ENCODE measurements at regions not wholly inside any gene's neighbourhood (a gene's known extent, or its start where the extent isn't known, plus 50 kb on each side); places are given as distances from the start of the nearest gene placed in this dataset.
A peak's percentile ranks its signal among the peaks of the same experiment; 100 is the strongest.

DNA sequence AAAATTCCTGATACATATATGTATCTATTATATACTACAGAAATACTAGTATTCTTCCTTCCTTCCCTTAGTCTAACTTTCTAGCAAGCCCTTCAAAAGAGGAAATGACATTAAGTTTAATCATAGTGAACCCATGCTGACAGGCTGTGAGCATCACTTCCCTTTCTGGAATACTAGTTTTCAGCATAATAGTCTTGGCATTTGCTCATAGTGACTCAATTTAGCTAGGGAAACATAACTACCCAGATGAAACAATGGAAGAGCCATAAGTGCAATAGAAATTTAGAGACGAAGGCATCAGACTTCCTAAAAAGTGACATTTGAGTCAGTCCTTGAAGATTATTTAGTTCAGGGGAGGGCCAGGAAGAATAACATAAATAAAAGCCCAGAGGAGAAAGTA, 184.5 kb upstream of the CRY1 start:
- no peak for DNase-seq (ENCODE audit: low read depth in 2 of 2)

DNA sequence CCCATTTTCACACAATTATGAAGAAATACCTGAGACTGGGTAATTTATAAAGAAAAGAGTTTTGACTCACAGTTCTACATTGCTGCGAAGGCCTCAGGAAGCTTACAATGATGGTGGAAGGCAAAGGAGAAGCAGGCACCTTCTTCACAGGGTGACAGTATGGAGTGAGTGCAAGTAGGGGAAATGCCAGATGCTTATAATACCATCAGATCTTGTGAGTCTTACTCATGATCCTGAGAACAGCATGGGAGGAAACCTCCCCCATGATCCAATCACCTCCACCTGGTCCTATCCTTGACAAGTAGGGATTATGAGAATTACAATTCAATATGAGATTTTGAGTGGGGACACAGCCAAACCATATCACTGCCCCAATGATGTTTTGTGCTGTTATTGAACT, 189.3 kb upstream of the CRY1 start:
- DNase-seq (ENCODE audit: low read depth in 2 of 2) = no peak

DNA sequence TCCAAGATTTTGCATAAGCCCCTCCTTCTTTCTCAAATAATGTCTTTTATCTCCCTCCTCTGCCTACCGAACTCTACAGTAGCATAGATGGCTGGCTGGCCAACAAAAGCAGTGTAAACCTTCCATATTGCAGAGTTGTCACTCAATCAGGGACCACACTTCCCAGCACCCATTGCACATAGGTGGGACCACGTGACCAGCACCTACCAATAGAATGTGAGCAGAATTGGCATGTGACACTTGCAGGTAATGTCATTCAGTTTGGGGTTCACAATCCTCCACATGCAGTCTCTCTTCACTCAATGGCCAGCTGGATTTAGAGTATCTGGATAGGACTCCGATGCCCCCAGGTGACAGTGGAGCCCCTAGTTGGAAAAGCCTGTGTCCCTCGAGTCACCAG, 190.3 kb upstream of the CRY1 start:
- DNase-seq (ENCODE audit: low read depth in 2 of 2) = no peak

DNA sequence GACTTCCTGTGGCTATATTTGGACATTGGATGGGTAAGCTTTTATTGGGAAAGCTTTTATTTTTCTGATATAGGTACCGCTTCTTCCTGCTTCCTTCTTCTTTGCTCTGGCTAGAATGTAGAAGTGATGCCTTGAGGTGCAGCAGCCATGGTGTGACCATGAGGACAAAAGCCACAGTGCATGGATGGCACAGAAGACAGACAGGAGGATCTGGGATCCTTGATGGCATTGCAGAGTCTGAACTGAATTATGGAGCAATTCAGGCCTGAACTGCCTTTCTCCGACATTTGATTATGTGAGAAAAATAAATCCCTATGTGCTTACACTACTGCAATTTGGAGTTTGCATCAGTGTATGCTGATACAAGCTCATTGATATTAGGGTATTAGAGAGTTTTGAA, 191.3 kb upstream of the CRY1 start:
- no peak for DNase-seq (ENCODE audit: low read depth in 2 of 2)

DNA sequence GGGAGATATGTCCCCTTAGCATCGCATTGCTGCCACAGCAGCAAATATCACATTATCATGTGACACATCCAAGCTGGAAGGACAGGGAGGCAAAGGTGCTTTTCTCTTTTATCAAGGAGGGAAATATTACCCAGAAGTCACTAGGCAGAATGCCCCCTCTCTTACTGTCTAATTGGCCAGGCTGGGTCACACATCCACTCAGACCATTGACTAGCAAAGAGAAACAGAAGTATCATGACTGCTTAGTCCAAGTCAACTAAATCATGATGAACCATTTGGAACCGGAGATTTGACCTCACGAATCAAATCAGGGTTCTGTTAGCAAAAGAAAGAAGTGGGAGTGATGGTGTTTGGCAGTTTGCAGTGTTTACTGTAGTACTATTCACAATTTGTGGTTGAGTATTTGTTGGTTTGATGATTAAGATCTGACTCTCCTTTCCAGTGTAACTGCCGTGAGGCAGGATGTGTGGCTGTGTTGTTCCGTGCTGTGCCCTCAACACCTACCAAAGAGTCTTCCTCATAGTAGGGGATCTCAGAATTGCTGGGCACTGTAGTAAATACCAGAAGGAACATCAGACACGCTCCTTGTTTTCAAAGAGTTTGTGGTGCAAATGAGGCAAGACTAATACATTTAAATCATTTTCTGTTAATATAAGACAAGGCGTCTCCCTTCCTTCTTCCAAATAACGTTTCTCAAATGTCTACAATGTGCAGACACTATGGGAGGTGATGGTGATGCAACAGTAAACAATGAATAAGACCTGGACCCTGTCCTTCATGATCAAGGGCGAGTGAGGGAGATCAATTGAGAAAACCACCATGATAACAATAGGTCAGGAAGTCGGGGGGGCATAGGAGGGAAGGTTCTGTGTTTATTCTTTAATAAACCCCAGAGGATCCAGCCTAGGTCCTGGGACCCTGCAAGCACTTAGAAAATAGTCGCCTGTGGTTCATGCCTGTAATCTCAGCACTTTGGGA, 194.4 kb upstream of the CRY1 start:
- peak in 1 of 2 donors; percentile 17 for DNase-seq (ENCODE audit: low read depth in 2 of 2)

DNA sequence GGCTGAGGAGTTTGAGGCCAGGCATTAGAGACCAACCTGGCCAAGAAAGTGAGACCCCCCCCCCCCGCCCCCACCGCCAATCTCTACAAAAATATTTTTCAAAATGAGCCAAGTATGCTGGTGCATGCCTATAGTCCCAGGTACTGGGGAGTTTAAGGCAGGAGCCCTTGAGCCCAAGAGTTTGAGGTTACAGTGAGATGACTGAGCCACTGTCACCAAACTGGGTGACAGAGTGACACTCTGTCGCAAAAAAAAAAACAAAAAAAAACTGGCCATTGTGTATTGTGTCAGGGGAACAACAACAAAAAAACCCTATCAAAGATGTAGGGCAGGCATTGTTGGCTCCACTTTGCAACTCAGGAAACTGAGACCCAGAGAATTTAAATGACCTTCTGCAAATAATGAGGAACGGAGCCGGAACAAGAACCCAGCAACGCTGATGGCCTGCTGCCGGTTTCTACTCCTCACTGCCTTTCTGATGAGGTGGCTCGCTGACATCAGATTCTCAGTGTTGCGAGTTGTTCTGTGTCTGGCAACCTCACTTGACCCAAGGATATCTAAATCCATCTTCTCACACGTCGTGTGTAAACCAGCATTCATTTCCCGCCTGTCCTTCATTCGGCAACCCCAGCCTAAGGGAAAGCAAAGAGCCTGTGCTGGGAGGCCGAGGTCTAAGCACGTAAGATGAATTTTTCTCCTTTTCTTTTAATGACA, 195.2 kb upstream of the CRY1 start:
- no peak for DNase-seq (ENCODE audit: low read depth in 2 of 2)

DNA sequence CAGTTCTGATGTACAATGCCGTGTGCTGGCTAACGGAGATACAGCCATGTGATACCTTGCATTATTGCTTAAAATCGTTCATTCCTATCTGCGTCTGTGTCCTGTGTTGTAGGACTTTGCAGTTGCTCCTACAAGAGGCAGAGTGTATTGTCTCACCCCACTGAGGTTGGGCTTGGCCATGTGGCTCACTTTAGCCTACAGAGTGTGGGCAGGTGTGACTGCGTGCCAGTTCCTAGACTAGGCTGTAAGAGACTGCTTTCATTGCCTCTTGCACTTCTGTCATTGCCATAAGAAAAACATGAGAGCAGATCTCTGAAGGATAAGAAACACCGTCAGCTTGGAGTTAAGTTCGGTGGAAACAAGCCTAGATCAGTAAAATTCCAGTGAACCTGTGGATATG, 197.7 kb upstream of the CRY1 start:
- DNase-seq (ENCODE audit: low read depth in 2 of 2) = no peak

DNA sequence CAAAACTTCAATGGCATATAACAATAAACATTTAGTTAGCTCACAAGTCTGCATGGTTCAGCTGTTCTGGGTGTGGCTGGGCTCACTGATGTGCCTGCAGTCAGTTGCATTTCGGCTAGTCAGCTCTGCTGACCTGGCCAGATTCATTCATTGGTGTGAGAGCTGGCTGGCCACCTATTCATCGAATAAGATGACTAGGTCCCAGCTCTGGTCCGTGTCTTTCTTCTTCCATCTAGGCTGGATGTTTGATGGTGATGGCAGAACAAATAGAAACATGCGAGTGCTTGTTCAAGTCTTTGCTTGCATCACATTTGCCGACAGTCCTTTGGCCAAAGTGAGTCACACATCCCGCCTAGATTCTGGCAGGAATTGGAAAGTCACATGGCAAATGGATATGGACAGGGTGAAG, 203.3 kb upstream of the CRY1 start:
- no peak for DNase-seq (ENCODE audit: low read depth in 2 of 2)

DNA sequence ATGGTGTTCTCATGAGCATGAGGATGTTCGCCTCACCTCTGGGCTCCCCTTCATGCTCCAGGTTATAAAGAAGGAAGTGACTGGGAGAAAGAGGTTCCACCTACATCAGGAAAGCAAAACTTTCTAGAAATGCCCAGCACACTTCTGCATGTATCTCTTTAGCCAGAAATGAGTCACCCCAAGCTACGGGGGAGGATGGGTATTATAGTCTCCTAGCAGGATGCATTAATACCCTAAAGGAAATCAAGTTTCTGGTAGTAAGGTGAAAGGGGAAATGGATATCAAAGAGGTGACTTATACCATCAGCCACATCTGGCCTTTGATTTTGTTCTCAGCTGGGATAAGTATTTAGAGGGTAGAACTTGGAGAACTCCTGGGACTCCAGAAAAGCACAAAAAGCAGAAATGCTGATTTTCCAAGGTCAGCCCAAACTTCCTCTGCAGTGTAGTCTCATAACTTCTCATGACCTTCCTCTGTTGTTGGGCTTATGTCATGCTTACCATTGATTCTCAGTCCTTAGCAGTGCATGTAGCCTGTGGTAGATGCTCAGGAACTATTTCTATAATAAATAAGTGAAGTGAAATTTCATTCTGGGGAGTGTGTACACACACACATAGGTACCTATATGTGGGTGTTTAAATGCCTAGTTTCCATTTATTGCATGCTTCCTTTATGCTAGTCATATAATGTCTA, 209.4 kb upstream of the CRY1 start:
- no peak for DNase-seq (ENCODE audit: low read depth in 2 of 2)

DNA sequence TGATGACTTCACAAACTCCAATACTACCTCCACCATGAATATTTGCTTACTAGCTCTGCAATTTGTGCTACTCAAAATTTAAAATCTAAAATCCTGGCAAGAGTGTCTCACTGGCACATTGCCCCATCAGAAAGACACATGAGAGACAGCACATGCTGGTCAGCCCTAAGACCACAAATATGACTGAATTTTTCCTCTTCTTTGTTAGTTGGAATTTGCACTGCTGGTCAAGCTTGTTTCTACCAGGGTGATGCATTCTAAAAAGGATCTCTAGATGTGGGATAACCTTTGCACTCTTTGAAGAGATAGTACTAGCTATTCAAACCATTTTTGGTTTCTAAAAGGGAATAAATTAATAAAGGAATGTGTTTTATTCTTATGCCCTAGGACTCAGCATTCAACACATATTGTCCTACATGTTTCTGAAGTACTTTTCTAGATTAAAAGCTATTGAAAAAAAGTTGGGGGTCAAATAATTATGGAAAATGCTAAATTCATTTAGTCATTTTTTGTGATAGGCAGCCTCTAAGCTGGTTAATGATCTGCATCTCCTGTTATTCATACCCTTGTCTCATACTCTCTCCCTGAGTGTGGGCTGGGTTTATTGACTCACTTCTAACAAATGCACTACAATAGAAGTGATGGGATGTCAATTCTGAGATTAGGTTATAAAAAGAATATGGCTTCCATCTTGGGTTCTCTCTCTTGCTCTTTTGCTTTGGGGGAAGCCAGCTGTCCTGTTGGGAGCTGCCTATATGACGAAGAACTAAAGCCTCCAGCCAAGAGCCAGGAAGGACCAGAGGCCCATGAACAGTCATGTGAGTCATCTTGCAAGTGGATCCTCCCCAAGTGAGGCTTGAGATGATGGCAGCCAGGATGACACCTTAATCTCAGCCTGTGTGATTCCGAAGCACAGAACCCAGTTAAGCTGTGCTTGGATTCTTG, 211.5 kb upstream of the CRY1 start:
- DNase-seq (ENCODE audit: low read depth in 2 of 2) = no peak

DNA sequence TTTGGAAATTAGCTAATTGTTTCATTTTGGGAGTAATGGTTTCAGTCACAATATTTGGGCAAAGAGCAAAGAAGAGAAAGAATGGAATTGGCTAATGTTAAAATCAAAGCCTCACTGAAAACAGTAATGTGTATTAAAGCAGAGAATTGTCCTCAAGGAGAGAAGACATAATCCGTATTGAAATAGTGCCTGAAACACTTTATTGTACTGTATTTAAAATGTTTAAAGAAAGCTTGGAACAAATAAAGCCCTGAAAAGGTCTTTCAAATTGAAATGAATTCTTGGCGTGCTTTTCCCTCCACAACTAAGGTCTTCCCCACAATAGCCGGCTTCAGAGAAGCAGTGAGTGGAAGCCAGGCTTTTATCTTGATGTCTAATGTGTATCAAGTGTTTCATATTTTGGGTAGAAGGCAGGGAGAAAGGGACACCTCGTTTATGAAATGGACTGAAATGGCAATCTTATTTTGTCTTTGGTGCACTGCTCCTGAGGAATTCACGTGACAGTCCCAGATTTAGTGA, 212.9 kb upstream of the CRY1 start:
- DNase-seq (ENCODE audit: low read depth in 2 of 2) = no peak

DNA sequence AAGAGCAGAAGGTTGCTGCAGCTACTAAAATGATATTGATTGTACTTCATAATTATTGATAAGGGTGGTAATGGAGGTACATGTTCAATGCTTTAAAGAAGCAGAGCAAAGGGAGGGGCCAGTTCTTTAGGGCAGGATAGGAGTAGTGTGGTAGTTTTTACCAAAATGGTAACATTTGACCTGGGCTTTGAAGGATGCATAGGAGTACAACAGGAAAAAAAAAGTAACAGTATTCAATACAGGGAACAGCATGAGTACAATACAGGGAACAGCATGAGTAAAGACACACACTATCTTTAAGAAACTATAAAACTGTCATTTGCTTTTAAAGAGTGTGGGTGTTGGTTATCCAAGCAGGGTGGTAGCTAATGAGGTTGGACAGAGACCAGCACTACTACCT, 215.0 kb upstream of the CRY1 start:
- DNase-seq (ENCODE audit: low read depth in 2 of 2) = no peak

DNA sequence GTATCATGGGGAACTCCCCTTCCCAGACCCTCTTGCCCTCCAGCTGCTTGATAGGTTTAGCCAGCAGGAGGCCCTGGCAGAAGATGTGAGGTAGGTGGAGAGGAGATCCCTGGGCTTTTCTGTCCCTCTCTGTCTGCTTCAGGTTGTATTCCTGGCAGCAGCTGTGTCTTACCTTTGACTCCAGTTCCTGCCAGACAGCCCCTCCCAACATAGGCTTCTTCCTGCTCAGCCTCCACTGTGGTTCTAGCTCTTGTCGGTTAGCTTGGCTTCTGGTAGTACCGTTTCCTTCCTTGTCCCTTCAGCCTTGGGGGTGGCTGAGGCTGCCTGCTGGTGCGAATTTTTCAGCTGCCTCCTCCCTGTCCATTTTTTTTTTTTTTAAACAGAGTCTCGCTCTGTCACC, 215.7 kb upstream of the CRY1 start:
- no peak for DNase-seq (ENCODE audit: low read depth in 2 of 2)

DNA sequence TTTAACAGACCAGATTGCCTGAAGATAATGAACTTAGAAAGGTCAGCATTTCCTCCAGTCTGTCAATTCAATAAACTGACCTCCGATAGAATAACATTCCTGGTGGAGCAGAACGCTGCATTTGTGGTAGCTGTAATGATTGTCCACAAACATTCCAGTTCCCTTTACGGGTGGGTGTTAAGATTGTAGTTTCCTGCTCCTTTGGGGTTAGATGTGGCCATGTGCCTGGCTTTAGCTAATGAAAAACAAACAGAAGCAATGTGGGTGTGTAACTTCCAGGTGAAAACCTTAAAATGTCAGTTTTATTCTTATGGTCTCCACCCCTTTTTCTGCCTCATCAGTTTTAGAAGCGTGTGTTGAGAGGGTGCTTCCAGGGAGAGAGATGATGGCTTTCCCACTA, 217.3 kb upstream of the CRY1 start:
- DNase-seq (ENCODE audit: low read depth in 2 of 2) = no peak

DNA sequence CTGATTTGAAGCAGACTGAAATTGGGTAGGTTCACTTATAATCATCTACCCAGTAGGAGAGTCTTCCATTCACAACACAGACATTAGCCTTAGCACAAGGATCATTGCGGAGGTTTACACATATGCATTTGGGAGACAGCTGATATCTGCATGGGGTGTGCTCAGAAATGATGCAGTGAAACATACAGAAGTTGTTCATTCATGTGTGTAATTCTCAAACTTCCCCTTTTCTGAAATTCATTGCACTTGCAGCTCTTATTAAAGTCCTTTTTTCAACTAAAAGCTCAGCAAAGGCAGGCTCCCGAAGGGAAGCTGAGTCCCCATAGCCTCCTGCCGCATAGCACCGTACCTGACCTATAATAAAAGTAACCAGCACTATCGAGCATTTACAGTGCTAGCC, 218.3 kb upstream of the CRY1 start:
- no peak for DNase-seq (ENCODE audit: low read depth in 2 of 2)

DNA sequence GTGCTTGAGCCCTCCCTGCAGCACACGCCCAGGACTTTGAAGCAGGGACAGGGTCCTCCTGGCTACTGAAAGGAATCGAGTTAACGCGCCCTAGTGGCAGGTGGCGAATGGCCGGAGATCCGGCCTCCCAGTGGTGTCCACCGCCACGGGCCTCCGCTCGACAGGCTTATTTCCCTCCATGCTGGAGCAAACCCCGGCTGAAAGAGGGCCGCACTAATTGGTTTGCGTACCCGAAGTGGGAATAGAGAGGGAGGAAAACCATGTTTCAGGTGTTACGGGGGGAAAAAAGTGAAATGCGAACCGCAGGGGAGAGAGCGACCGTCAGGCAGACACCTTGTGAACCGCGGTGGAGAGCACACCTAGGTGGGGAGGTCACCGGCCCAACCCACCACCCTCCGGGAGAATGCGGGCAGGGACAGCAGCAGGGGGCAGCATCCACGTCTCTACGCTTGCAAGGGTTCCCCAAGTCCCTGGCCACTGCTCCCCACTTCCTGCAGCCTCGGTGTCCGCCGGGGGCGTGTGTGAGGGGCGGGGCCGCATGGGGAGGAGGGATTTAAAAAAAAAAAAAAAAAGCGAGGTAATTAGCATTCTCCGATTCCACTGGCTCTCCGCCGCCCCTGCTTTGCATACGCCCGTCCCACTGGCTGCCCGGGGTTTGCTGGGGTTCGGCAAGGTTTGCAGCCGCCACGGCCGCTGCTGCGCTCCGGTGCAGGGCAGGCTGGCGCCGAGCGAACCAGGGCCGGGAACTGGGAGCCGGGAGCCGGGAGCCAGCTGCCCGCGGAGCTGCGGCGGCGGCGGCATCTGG, 224.6 kb upstream of the CRY1 start:
- peak; percentile 79 to 82 for DNase-seq (ENCODE audit: low read depth in 2 of 2)

DNA sequence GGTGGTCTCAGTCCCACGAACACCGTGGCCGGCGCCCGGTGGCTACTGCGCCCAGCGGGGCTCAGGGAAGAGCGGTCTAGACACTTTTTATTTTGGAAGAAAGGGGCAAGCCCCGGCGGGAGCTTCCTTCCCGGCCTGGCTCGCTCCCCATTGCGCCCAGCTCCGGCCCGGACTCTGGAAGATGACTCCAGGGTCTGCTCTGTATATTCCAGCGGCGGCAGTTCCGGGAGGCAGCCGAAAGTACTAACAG, 225.1 kb upstream of the CRY1 start:
- no peak for DNase-seq (ENCODE audit: low read depth in 2 of 2)

DNA sequence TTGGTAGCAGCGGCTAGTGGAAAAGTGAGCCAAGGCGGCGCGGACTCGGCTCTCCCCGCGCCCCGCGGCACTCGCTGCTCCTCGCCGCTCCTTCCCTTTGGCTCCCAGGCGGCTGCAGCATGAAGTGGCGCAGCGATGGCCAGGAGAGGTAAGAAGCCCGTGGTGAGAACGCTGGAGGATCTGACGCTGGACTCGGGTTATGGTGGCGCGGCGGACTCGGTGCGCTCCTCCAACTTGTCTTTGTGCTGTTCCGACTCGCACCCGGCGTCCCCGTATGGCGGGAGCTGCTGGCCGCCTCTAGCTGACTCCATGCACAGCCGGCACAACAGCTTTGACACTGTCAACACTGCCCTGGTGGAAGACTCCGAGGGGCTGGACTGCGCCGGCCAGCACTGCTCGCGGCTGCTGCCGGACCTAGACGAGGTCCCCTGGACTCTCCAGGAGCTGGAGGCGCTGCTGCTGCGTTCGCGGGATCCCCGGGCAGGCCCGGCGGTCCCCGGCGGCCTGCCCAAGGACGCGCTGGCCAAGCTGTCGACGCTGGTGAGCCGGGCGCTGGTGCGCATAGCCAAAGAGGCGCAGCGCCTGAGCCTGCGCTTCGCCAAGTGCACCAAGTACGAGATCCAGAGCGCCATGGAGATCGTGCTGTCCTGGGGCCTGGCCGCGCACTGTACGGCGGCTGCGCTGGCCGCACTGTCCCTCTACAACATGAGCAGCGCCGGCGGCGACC, 225.6 kb upstream of the CRY1 start:
- no peak for DNase-seq (ENCODE audit: low read depth in 2 of 2)

DNA sequence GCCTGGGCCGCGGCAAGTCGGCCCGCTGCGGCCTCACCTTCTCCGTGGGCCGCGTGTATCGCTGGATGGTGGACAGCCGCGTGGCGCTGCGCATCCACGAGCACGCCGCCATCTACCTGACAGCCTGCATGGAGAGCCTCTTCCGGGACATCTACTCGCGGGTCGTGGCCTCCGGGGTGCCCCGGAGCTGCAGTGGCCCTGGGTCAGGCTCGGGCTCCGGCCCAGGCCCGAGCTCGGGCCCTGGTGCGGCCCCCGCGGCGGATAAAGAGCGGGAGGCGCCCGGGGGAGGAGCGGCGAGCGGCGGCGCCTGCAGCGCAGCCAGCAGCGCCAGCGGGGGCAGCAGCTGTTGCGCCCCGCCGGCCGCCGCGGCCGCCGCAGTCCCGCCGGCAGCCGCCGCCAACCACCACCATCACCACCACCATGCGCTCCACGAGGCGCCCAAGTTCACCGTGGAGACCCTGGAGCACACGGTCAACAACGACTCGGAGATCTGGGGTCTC, 226.2 kb upstream of the CRY1 start:
- no peak for DNase-seq (ENCODE audit: low read depth in 2 of 2)
